Lung (tissue), 11 donors: ENCODE measurements at regions not wholly inside any gene's neighbourhood (a gene's known extent, or its start where the extent isn't known, plus 50 kb on each side); places are given as distances from the start of the nearest gene placed in this dataset.

Experiments used
- ATAC-seq: fragments of 200-7000 bp; cut with Tn5 transposase; one replicate; pipeline ENCODE4 v1.9.1; 2020; ENCODE audit warnings: moderate number of reproducible peaks; ENCODE audit not compliant: insufficient read depth, low FRiP score
- DNase-seq, 3 donors: peaks; one replicate each; pipeline ENCODE4 v3.0.0-alpha.2; 2013 to 2017
- H3K27ac ChIP-seq, 2 donors: one replicate each; pipeline ENCODE4 v1.5.1; 2013; ENCODE audit warnings: mild to moderate bottlenecking in 2 of 2, moderate library complexity in 2 of 2, control low read depth in 1 of 2, inconsistent platforms in 1 of 2, low read depth in 1 of 2, low read length in 1 of 2
- H3K27me3 ChIP-seq, 3 donors: one replicate each; pipeline ENCODE4 v1.5.1; 2013; ENCODE audit warnings: low read length in 2 of 3; ENCODE audit not compliant: control insufficient read depth in 3 of 3, insufficient read depth in 3 of 3
- H3K36me3 ChIP-seq, 4 donors: one replicate each; pipeline ENCODE4 v1.5.1; 2013; ENCODE audit warnings: low read length in 4 of 4, mild to moderate bottlenecking in 1 of 4, moderate library complexity in 1 of 4; ENCODE audit not compliant: control insufficient read depth in 4 of 4, insufficient read depth in 4 of 4
- H3K4me1 ChIP-seq, 5 donors: one replicate each; pipeline ENCODE4 v1.5.1; 2013; ENCODE audit warnings: low read length in 5 of 5, mild to moderate bottlenecking in 2 of 5, moderate library complexity in 1 of 5; ENCODE audit not compliant: control insufficient read depth in 5 of 5, insufficient read depth in 5 of 5
- H3K4me3 ChIP-seq: one replicate; pipeline ENCODE4 v1.5.1; 2013; ENCODE audit warnings: mild to moderate bottlenecking, control low read depth, moderate library complexity
- H3K9ac ChIP-seq, 2 donors: one replicate each; pipeline ENCODE4 v1.5.1; 2013; ENCODE audit warnings: low read length in 2 of 2, control low read depth in 1 of 2; ENCODE audit not compliant: insufficient read depth in 1 of 2
- H3K9me3 ChIP-seq, 4 donors: one replicate each; pipeline ENCODE4 v1.5.1; 2013; ENCODE audit warnings: low read length in 3 of 4, mild to moderate bottlenecking in 1 of 4, moderate library complexity in 1 of 4; ENCODE audit not compliant: control insufficient read depth in 4 of 4, insufficient read depth in 3 of 4
- whole genome bisulfite sequencing, 2 donors: extraction: QIAGEN DNeasy Blood & Tissue Kit; methylation state at CpG; one replicate each; pipeline ENCODE4 v1.1.7; 2013; 5-methylcytosine and 5-hydroxymethylcytosine counted together
- TF ChIP-seq, protein P1 (sequence below): IDR thresholded peaks from 2 replicates; pipeline ENCODE4 v1.5.1; 2012; ENCODE audit warnings: mild to moderate bottlenecking; ENCODE audit errors: control extremely low read depth, extremely low read depth
- donor health status: control.
- donor health status: control.
- donor health status: Bipolar disorder and iron deficiency.
- donor health status: healthy.
- donor health status: DM: yes; HTN: yes; CAD: no.

DNA sequence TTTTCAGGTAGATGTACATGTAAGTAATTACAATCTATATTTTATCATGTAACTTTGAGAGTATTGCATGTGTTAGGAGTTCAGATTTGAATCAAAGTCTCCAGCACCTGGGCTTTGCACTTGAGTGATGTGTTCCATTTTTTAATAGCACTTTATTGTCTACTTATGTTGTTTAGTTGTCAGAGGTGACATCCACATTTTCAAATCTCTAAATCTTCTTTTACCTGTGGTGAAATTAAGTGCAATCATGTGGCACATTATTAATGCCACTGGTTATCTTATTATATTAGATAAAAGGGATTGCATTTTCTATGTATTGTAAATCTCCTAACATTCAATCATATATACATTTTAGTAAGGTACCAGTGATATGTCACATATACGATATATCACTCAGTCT is 333.4 kb downstream of the AASDHPPT start:
- H3K4me3 ChIP-seq: no peak overlapping the region
- no peak overlapping the region for H3K27ac ChIP-seq
- no peaks in the 10 kb centered on the region for H3K9me3 ChIP-seq
- TF ChIP-seq, protein P1, sequence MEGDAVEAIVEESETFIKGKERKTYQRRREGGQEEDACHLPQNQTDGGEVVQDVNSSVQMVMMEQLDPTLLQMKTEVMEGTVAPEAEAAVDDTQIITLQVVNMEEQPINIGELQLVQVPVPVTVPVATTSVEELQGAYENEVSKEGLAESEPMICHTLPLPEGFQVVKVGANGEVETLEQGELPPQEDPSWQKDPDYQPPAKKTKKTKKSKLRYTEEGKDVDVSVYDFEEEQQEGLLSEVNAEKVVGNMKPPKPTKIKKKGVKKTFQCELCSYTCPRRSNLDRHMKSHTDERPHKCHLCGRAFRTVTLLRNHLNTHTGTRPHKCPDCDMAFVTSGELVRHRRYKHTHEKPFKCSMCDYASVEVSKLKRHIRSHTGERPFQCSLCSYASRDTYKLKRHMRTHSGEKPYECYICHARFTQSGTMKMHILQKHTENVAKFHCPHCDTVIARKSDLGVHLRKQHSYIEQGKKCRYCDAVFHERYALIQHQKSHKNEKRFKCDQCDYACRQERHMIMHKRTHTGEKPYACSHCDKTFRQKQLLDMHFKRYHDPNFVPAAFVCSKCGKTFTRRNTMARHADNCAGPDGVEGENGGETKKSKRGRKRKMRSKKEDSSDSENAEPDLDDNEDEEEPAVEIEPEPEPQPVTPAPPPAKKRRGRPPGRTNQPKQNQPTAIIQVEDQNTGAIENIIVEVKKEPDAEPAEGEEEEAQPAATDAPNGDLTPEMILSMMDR: no peak
- WGBS, 2 donors: 90 to 94% methylated on average over 1 of the region's 1 CpG
- no peaks in the 10 kb centered on the region for H3K36me3 ChIP-seq
- H3K9ac ChIP-seq: no peak overlapping the region
- H3K27me3 ChIP-seq: no peaks in the 10 kb centered on the region
- no peaks in the 10 kb centered on the region for H3K4me1 ChIP-seq
- DNase-seq (no peak), ATAC-seq (no peak)

DNA sequence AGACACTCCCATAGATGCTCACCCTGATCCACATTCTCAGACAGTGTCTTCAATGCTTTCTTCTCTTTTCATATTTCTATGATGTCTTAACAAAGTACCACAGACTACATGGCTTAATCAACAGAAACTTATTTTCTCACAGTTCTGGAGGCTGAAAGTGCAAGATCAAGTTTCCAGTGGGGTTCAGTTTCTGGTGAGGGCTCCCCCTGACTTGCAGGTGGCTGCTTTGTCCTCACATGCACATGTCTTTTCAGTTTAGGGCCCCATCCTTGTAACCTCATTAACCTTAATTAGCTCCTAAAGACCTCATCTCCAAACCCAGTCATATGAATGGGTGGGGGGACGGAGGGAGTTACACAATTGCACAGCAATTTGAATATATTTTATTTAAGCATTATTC is 335.8 kb downstream of the AASDHPPT start:
- no peak for ATAC-seq
- Histone ChIP-seq H3K4me1 (no peaks in the 10 kb centered on the region), H3K36me3 (no peaks in the 10 kb centered on the region), H3K4me3 (no peak overlapping the region), H3K27me3 (no peaks in the 10 kb centered on the region), H3K9ac (no peak overlapping the region), H3K9me3 (no peaks in the 10 kb centered on the region), H3K27ac (no peak overlapping the region)
- 83 to 87% methylated on average over 1 of the region's 1 CpG for WGBS, 2 donors
- TF ChIP-seq, protein P1: no peak
- no peak for DNase-seq

DNA sequence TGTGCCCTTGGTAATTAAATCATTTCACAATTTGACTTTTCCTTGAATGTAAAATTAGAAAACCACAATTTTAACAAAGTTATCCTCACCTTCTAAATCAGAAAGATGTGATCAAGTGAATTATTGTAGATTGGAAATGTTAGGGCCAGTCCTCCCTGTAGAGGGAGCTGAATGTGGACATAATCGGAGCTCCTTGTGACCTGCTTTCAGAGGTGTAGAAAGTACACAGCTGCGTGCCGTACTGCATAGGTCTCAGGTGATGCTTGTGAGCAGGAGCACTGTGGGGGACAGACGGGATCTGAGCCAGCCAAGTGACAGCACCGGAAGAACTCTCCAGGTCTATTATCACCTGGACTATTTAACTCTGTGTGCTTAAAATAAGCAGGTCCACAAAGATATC is 338.0 kb downstream of the AASDHPPT start:
- no peak for DNase-seq

DNA sequence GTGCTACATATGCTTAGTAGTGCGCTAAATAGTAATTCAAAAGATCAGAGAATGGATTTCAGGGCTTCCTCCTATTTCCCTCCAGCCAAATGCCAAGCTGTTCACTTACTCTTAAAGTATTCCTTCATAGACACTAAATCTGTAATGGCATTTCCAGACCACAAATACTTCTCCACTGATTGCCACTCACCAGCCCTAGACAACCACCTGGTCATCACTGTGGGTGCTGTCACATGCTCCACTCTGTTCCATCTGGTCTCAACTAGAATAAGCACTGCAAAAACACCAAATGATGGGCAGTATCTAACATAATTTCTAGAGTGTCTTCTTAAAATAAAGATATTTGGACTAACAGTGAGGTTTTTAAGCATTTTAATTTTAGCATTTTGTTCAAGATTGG is 341.3 kb downstream of the AASDHPPT start:
- no peaks in the 10 kb centered on the region for H3K27me3 ChIP-seq
- no peaks in the 10 kb centered on the region for H3K9me3 ChIP-seq
- no peak for ATAC-seq
- no peak for DNase-seq
- TF ChIP-seq, protein P1: no peak
- no peak overlapping the region for H3K4me3 ChIP-seq
- H3K4me1 ChIP-seq: no peaks in the 10 kb centered on the region
- H3K36me3 ChIP-seq: no peaks in the 10 kb centered on the region
- H3K27ac ChIP-seq: no peak overlapping the region
- no peak overlapping the region for H3K9ac ChIP-seq
- 98 to 100% methylated on average over 1 of the region's 1 CpG for WGBS, 2 donors

More for the DNA sequence above, 338.0 kb downstream of the AASDHPPT start:
- Histone ChIP-seq H3K27ac (no peak overlapping the region), H3K9me3 (no peaks in the 10 kb centered on the region), H3K9ac (no peak overlapping the region), H3K27me3 (no peaks in the 10 kb centered on the region), H3K4me3 (no peak overlapping the region), H3K4me1 (no peaks in the 10 kb centered on the region), H3K36me3 (no peaks in the 10 kb centered on the region)
- TF ChIP-seq, protein P1: no peak
- WGBS, 2 donors: 76 to 80% methylated on average over 5 of the region's 5 CpGs
- no peak for ATAC-seq
